NB4 (cell line): ENCODE measurements at regions not wholly inside any gene's neighbourhood (a gene's known extent, or its start where the extent isn't known, plus 50 kb on each side); places are given as distances from the start of the nearest gene placed in this dataset.

Experiments used
- POLR2A ChIP-seq: IDR thresholded peaks from 2 replicates; pipeline ENCODE4 v1.6.1; 2011; ENCODE audit warnings: mild to moderate bottlenecking; ENCODE audit not compliant: insufficient read length; ENCODE audit errors: extremely low read depth
- TF ChIP-seq, protein P1 (sequence below): IDR thresholded peaks from one replicate; pipeline ENCODE4 v1.5.1; 2012; ENCODE audit warnings: low read depth, low read length
- TF ChIP-seq, protein P2 (sequence below): IDR thresholded peaks from 2 replicates; pipeline ENCODE4 v1.6.1; 2011; ENCODE audit warnings: low read depth, low read length

DNA sequence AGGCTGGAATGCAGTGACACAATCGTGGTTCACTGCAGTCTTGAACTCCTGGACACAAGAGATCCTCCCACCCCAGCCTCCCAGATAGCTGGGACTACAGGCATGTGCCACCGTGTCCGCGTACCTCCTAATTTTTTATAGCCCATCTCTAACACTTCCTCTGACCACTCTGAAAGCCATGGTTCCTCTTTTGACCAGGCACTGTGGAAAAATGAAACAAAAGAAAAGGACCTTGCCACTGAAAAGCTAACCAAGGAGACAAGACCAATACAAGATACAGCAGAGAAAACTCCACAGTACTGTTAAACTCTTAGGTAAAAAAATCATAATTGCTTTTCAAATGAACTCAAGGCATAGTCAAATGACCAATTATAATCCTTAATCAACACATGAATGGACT lies 233.3 kb downstream of the NEDD1 start:
- TF ChIP-seq POLR2A = no peak
- TF ChIP-seq, protein P1, sequence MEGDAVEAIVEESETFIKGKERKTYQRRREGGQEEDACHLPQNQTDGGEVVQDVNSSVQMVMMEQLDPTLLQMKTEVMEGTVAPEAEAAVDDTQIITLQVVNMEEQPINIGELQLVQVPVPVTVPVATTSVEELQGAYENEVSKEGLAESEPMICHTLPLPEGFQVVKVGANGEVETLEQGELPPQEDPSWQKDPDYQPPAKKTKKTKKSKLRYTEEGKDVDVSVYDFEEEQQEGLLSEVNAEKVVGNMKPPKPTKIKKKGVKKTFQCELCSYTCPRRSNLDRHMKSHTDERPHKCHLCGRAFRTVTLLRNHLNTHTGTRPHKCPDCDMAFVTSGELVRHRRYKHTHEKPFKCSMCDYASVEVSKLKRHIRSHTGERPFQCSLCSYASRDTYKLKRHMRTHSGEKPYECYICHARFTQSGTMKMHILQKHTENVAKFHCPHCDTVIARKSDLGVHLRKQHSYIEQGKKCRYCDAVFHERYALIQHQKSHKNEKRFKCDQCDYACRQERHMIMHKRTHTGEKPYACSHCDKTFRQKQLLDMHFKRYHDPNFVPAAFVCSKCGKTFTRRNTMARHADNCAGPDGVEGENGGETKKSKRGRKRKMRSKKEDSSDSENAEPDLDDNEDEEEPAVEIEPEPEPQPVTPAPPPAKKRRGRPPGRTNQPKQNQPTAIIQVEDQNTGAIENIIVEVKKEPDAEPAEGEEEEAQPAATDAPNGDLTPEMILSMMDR = no peak
- TF ChIP-seq, protein P2, sequence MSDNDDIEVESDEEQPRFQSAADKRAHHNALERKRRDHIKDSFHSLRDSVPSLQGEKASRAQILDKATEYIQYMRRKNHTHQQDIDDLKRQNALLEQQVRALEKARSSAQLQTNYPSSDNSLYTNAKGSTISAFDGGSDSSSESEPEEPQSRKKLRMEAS = no peak
